ENCODE measurements at regions not wholly inside any gene's neighbourhood (a gene's known extent, or its start where the extent isn't known, plus 50 kb on each side); places are given as distances from the start of the nearest gene placed in this dataset.

DNA sequence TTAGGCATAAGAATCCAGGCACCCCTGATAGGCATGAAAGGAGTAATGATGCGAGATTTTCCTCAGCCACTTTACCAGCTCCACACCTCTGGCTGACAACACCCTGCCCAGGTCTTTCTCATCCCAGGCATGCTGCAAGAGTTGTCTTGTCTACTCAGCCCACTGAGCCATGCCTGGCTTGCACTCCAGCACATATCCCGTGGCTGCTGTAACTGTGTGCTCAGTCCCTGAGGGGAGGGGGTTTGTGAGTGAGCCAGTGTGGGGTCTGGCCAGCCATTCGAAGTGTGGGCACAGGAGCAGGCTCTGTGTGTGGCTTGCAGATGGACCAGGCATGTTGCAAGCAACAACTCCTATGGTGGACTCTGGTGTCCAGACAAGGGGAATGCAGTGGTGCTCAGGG is 529.6 kb downstream of the ADGRL2 start:
- no peaks in the 10 kb centered on the region for H4K20me1 ChIP-seq (ENCODE audit: control insufficient read depth, insufficient read depth, low read depth, low read length)
- H3K4me3 ChIP-seq (ENCODE audit: low read length), result no peak overlapping the region
- no peak overlapping the region for H3K4me2 ChIP-seq (ENCODE audit: low read length)
- H3K36me3 ChIP-seq (ENCODE audit: control insufficient read depth, low read length), result no peaks in the 10 kb centered on the region
- TF ChIP-seq, protein P1, sequence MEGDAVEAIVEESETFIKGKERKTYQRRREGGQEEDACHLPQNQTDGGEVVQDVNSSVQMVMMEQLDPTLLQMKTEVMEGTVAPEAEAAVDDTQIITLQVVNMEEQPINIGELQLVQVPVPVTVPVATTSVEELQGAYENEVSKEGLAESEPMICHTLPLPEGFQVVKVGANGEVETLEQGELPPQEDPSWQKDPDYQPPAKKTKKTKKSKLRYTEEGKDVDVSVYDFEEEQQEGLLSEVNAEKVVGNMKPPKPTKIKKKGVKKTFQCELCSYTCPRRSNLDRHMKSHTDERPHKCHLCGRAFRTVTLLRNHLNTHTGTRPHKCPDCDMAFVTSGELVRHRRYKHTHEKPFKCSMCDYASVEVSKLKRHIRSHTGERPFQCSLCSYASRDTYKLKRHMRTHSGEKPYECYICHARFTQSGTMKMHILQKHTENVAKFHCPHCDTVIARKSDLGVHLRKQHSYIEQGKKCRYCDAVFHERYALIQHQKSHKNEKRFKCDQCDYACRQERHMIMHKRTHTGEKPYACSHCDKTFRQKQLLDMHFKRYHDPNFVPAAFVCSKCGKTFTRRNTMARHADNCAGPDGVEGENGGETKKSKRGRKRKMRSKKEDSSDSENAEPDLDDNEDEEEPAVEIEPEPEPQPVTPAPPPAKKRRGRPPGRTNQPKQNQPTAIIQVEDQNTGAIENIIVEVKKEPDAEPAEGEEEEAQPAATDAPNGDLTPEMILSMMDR (IDR thresholded peaks at IDR 0.05; ENCODE audit: low read depth, low read length, poor library complexity, severe bottlenecking), result no peak
- TF ChIP-seq EZH2phosphoT487 (IDR thresholded peaks at IDR 0.05; ENCODE audit: borderline replicate concordance, low read length), result no peak
- H3F3A ChIP-seq (ENCODE audit: control insufficient read depth, insufficient read depth), result no peaks in the 10 kb centered on the region
- H3K79me2 ChIP-seq (ENCODE audit: control insufficient read depth, low read length), result no peaks in the 10 kb centered on the region
- no peaks in the 10 kb centered on the region for H3K4me1 ChIP-seq (ENCODE audit: control insufficient read depth, low read length)
- no peak overlapping the region for H3K27ac ChIP-seq (ENCODE audit: low read depth, low read length)
- no peaks in the 10 kb centered on the region for H3K9me2 ChIP-seq (replicated peaks; ENCODE audit: control insufficient read depth, low read length)
- H3K27me3 ChIP-seq (ENCODE audit: control insufficient read depth, low read length), result no peaks in the 10 kb centered on the region
- H3K9me3 ChIP-seq (ENCODE audit: control insufficient read depth, insufficient read depth, low read length), result no peaks in the 10 kb centered on the region; the same call in 1 of the 2 replicates

DNA sequence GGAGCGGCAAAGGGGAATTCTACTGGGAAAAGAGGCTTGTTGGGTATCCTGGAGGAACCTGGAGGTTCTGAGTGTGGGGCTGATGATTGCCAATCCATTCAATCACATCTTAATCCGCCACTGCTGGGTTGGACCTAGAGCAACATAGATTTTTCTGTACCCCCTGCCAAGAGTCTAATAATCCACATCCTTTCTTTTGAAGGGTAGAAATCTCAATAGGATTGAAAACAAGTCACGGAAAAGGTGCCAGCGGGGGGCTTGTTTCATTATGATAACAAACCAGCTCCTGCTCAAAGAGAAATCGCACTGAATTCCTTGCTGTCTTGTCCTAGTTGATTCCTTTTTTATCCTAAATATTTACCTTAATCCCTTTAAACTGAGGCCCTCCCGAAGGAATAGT is 528.5 kb downstream of the ADGRL2 start:
- H3K4me2 ChIP-seq (ENCODE audit: low read length), result no peak overlapping the region
- H3K36me3 ChIP-seq (ENCODE audit: control insufficient read depth, low read length), result no peaks in the 10 kb centered on the region
- no peaks in the 10 kb centered on the region; the same call in 1 of the 2 replicates for H3K9me3 ChIP-seq (ENCODE audit: control insufficient read depth, insufficient read depth, low read length)
- H3K27me3 ChIP-seq (ENCODE audit: control insufficient read depth, low read length), result no peaks in the 10 kb centered on the region
- no peaks in the 10 kb centered on the region for H3F3A ChIP-seq (ENCODE audit: control insufficient read depth, insufficient read depth)
- no peaks in the 10 kb centered on the region for H3K9me2 ChIP-seq (replicated peaks; ENCODE audit: control insufficient read depth, low read length)
- H3K4me3 ChIP-seq (ENCODE audit: low read length), result no peak overlapping the region
- no peaks in the 10 kb centered on the region for H3K79me2 ChIP-seq (ENCODE audit: control insufficient read depth, low read length)
- no peaks in the 10 kb centered on the region for H4K20me1 ChIP-seq (ENCODE audit: control insufficient read depth, insufficient read depth, low read depth, low read length)
- no peak for TF ChIP-seq EZH2phosphoT487 (IDR thresholded peaks at IDR 0.05; ENCODE audit: borderline replicate concordance, low read length)
- TF ChIP-seq, protein P1 (IDR thresholded peaks at IDR 0.05; ENCODE audit: low read depth, low read length, poor library complexity, severe bottlenecking), result no peak
- H3K27ac ChIP-seq (ENCODE audit: low read depth, low read length), result no peak overlapping the region
- H3K4me1 ChIP-seq (ENCODE audit: control insufficient read depth, low read length), result no peaks in the 10 kb centered on the region

DNA sequence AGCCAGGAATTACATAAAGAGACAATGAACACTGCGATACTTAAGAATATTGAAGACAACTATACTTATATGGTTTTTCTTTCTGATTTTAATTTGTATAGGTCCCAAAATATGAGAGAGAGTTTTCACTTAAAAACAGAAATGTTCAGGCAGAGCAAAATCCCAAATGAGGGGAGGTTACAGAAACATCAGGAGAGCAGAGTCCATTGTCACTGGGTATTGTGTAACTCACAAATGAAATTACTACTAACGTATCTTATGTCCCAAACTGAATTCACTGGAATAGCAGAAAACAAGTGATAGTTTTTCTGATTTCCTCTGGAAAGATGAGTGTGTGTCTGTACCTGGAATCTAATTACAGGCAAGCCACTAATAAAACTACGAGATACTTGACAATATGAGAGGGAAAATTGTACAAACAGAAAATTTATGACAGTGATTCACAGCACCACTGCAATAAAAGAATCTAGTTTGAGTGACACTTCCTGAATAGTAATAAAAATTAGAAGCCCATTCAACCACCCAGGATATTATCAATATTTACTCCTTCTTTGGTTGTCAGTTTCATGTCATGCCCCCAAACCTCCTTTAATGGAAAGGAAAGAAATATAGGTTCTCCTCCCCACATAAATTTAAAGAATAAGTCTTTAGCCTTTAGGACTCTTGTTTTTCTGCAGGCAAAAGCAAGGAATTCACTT is 522.6 kb downstream of the ADGRL2 start:
- H4K20me1 ChIP-seq (ENCODE audit: control insufficient read depth, insufficient read depth, low read depth, low read length), result no peaks in the 10 kb centered on the region
- no peaks in the 10 kb centered on the region for H3K27me3 ChIP-seq (ENCODE audit: control insufficient read depth, low read length)
- no peaks in the 10 kb centered on the region for H3K4me1 ChIP-seq (ENCODE audit: control insufficient read depth, low read length)
- H3K36me3 ChIP-seq (ENCODE audit: control insufficient read depth, low read length), result no peaks in the 10 kb centered on the region
- no peak overlapping the region for H3K4me3 ChIP-seq (ENCODE audit: low read length)
- H3K9me3 ChIP-seq (ENCODE audit: control insufficient read depth, insufficient read depth, low read length), result no peaks in the 10 kb centered on the region
- H3F3A ChIP-seq (ENCODE audit: control insufficient read depth, insufficient read depth), result no peaks in the 10 kb centered on the region
- H3K27ac ChIP-seq (ENCODE audit: low read depth, low read length), result no peak overlapping the region
- no peak for TF ChIP-seq EZH2phosphoT487 (IDR thresholded peaks at IDR 0.05; ENCODE audit: borderline replicate concordance, low read length)
- TF ChIP-seq, protein P1 (IDR thresholded peaks at IDR 0.05; ENCODE audit: low read depth, low read length, poor library complexity, severe bottlenecking), result no peak
- H3K9me2 ChIP-seq (replicated peaks; ENCODE audit: control insufficient read depth, low read length), result no peaks in the 10 kb centered on the region
- H3K4me2 ChIP-seq (ENCODE audit: low read length), result no peak overlapping the region
- no peaks in the 10 kb centered on the region for H3K79me2 ChIP-seq (ENCODE audit: control insufficient read depth, low read length)
